ENCODE measurements at regions not wholly inside any gene's neighbourhood (a gene's known extent, or its start where the extent isn't known, plus 50 kb on each side); places are given as distances from the start of the nearest gene placed in this dataset.

- TF ChIP-seq EZH2 (IDR thresholded peaks at IDR 0.05; ENCODE audit: borderline replicate concordance, low read length), result no peak
- TF ChIP-seq CTCF (conservative IDR thresholded peaks at IDR 0.05 in 1 of 2, IDR thresholded peaks at IDR 0.05 in 1 of 2; ENCODE audit: extremely low read depth in 1 of 2, insufficient read depth in 1 of 2, low read depth in 1 of 2, low read length in 2 of 2), result no peak
Measured at GRCh38 chr12:125310461-125310860, 245.2 kb downstream of the AACS start.

All from mammary epithelial cell (primary cell).